Thymus (tissue), 11 donors: ENCODE measurements at regions not wholly inside any gene's neighbourhood (a gene's known extent, or its start where the extent isn't known, plus 50 kb on each side); places are given as distances from the start of the nearest gene placed in this dataset.

Experiments
- DNase-seq, 9 donors: peaks; one replicate each; pipeline ENCODE4 v3.0.0-alpha.2; 2013; ENCODE audit warnings: low spot score in 9 of 9, low read depth in 6 of 9, missing footprints in 1 of 9
- H3K27ac ChIP-seq, 2 donors: one replicate each; pipeline ENCODE4 v1.5.1; 2013; ENCODE audit warnings: control low read depth in 1 of 2, low read depth in 1 of 2, low read length in 1 of 2, mild to moderate bottlenecking in 1 of 2, moderate library complexity in 1 of 2
- H3K27me3 ChIP-seq, 2 donors: one replicate each; pipeline ENCODE4 v1.5.1; 2013; ENCODE audit warnings: low read length in 1 of 2; ENCODE audit not compliant: control insufficient read depth in 2 of 2, insufficient read depth in 1 of 2
- H3K36me3 ChIP-seq, 2 donors: one replicate each; pipeline ENCODE4 v1.5.1; 2013; ENCODE audit warnings: low read length in 1 of 2, mild to moderate bottlenecking in 1 of 2, moderate library complexity in 1 of 2; ENCODE audit not compliant: control insufficient read depth in 2 of 2, insufficient read depth in 2 of 2
- H3K4me1 ChIP-seq, 2 donors: one replicate each; pipeline ENCODE4 v1.5.1; 2013; ENCODE audit warnings: low read length in 2 of 2; ENCODE audit not compliant: control insufficient read depth in 2 of 2, insufficient read depth in 2 of 2
- H3K4me3 ChIP-seq, 2 donors: one replicate each; pipeline ENCODE4 v1.5.1; 2013; ENCODE audit warnings: low read length in 2 of 2, control low read depth in 1 of 2, mild to moderate bottlenecking in 1 of 2
- H3K9me3 ChIP-seq, 2 donors: one replicate each; pipeline ENCODE4 v1.5.1; 2013; ENCODE audit warnings: low read length in 1 of 2, mild to moderate bottlenecking in 1 of 2; ENCODE audit not compliant: control insufficient read depth in 2 of 2, insufficient read depth in 1 of 2
- WGBS: extraction: QIAGEN DNeasy Blood & Tissue Kit; methylation state at CpG from one replicate; pipeline ENCODE4 v1.1.7; 2013; 5-methylcytosine and 5-hydroxymethylcytosine counted together
- donor health status: healthy.

DNA sequence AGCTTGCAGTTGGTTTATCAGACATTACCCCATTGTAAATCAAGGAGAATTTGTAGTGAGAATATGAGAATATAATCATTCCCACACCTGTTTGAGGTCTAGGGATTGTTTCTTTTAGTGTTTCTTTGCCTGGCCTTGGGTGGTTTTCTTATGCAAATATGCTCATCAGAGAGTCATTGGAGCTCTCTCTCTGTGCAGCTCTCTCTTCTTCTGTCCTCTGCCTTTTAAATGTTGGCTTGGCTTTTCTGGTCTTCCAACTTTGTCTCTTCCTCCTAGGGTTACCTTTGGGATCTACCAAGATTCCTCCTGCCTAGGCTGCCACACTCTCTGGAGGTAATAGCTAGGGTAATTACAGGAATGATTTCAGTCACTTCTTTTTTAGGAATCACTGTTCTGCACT, 102.3 kb upstream of the ARSJ start:
- H3K27ac ChIP-seq: no peak overlapping the region
- H3K27me3 ChIP-seq: no peaks in the 10 kb centered on the region
- no peaks in the 10 kb centered on the region for H3K4me1 ChIP-seq
- H3K9me3 ChIP-seq: no peaks in the 10 kb centered on the region
- no peak overlapping the region for H3K4me3 ChIP-seq
- DNase-seq: no peak
- no peaks in the 10 kb centered on the region for H3K36me3 ChIP-seq

DNA sequence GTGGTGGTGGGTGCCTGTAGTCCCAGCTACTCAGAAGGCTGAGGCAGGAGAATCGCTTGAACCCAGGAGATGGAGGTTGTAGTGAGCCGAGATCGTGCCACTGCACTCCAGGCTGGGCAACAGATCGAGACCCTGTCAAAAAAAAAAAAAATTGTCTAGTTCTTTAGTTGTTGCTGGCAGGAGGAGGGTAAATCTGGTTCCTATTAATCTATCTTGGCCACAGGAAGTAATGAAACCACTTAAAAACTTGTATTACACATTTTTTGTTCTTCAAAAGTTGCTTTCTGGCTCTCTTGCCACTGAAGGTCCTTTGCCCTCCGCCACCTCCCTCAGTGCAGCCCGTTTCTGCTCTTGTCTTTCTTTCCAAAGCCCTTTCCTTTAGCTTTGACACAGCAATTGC, 102.9 kb upstream of the ARSJ start:
- 93% methylated on average over 6 of the region's 6 CpGs for WGBS
- no peak for DNase-seq
- Histone ChIP-seq H3K36me3 (no peaks in the 10 kb centered on the region), H3K27me3 (no peaks in the 10 kb centered on the region), H3K27ac (no peak overlapping the region), H3K4me1 (no peaks in the 10 kb centered on the region), H3K4me3 (no peak overlapping the region), H3K9me3 (no peaks in the 10 kb centered on the region)

DNA sequence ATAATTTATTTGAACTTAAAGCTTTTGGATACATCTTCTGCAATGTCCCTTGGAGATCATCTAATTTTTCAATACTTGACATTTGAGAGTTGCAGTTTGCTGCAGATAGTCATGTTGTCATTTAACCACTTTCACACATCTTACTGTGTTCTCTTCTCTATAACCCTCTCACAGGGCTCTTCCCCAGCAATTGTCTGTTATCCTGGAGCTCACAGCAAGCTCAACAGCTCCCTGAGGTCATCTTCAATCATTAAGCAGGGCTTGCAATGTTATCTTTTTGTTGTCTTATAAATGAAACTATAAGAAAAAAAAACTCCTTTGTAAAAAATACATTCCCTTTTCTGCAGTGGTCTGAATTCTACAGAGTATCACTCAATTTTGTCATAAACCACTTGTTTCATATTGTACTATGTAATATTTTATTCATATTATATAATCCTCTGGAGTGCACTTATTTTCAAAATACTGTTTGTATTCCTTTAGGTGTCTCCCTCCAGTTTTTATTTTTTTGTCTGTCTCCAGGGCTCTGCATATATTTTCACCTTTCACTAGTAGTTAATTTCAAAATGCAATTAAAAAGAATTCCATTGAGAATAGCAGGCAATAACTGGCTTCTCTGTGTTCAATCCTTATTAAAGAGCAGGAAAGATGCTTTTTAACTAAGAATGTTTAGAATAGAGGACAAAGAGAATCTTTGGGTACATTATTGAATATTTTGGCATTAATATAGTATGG, 106.3 kb upstream of the ARSJ start:
- no peaks in the 10 kb centered on the region for H3K4me1 ChIP-seq
- no peaks in the 10 kb centered on the region for H3K27me3 ChIP-seq
- H3K4me3 ChIP-seq: no peak overlapping the region
- DNase-seq: no peak
- H3K9me3 ChIP-seq: no peaks in the 10 kb centered on the region
- no peaks in the 10 kb centered on the region for H3K36me3 ChIP-seq
- H3K27ac ChIP-seq: no peak overlapping the region

DNA sequence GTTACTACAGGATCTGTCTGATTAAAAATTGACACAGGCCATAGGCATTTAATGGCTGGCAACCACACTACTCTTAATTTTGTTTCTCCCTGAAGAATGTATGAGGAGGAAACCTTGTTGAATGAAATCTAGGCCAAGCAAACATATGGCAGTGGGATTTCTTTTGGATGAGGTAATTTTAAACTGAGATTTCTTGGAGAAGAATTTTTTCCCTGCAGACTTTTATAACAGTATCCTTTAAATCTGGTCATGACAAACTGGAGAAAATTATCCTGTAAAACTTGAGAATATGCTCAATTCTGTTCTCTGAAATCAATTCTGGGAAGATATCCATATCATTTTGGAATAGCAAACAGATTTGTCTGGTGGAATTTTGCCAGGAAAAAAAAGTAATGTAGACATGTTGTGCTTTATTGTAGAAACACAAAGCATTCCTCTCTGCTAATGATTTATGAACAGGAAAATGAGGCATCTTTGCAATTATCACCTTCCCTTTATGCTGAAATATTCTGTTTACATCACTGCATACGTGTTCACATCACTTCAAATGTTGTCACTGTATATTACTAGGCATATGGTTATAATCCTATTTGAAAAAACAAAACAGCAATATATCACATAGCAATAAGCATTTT, 108.3 kb upstream of the ARSJ start:
- no peaks in the 10 kb centered on the region for H3K36me3 ChIP-seq
- no peak overlapping the region for H3K4me3 ChIP-seq
- H3K27ac ChIP-seq: no peak overlapping the region
- DNase-seq: no peak
- H3K9me3 ChIP-seq: no peaks in the 10 kb centered on the region
- H3K27me3 ChIP-seq: no peaks in the 10 kb centered on the region
- H3K4me1 ChIP-seq: no peaks in the 10 kb centered on the region
- WGBS: 92% methylated on average over 1 of the region's 1 CpG

DNA sequence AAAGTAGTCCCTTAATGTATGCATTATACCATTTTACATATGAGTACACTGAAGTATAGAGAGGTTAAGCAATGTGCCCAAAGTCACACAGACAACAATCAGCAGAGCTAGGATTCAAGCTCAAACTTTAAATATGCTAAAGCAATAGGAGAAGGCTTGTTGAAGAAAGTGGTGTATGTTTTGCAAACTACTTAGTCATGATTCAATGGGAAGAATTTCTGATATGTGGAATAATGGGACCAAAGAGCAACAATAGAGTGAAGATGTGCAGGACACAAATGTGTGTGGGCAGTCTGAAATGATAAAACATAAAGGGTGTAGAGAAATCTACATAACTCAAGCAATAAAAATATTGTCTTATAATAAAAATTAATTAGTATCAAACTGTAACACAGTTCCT, 109.0 kb upstream of the ARSJ start:
- DNase-seq: no peak
- no peak overlapping the region for H3K27ac ChIP-seq
- H3K27me3 ChIP-seq: no peaks in the 10 kb centered on the region
- H3K36me3 ChIP-seq: no peaks in the 10 kb centered on the region
- no peaks in the 10 kb centered on the region for H3K9me3 ChIP-seq
- H3K4me3 ChIP-seq: no peak overlapping the region
- H3K4me1 ChIP-seq: no peaks in the 10 kb centered on the region

DNA sequence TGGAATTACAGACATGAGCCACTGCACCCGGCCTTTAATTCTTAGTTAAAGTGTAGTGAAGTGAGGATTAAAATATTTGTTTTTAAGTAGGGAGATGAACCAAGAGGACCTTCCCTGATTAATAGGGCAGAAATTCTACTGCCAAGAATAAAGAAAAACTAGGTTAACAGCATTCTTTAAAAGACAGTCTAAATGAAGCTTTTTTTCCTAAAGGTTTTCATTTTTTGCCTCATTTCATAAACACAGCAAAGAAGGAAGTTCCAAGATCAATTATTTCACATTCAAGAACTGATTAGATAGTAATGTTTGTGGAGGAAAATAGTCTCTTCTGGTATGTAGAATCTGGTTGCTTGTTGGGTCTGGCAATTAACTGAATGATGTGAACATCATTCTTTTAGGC, 112.1 kb upstream of the ARSJ start:
- no peak overlapping the region for H3K4me3 ChIP-seq
- H3K27ac ChIP-seq: no peak overlapping the region
- no peaks in the 10 kb centered on the region for H3K36me3 ChIP-seq
- DNase-seq: no peak
- no peaks in the 10 kb centered on the region for H3K9me3 ChIP-seq
- 97% methylated on average over 1 of the region's 1 CpG for WGBS
- H3K4me1 ChIP-seq: no peaks in the 10 kb centered on the region
- no peaks in the 10 kb centered on the region for H3K27me3 ChIP-seq

DNA sequence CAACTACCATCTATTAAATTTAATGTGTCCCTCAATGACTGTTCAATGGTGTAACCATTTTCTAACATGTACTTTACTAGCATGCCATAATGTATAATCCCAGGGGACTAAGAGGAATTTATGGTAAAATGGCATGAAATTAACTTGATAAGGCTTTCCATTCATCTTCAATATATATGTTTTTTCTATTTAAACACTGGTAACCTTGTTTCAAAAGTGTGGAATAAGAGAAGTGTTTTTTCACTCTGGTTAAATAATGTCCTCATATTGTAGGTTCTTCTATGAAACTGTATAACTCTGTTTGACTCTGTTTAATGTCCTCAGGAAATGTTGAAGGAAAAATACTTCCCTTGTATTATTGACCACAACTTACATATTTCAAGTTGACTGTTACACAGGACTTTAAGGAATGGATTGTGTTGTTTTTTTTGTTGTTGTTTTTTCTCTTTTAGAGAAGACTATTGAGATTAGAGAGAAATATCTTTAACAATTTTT, 113.8 kb upstream of the ARSJ start:
- no peak for DNase-seq
- H3K4me1 ChIP-seq: no peaks in the 10 kb centered on the region
- H3K4me3 ChIP-seq: no peak overlapping the region
- H3K27ac ChIP-seq: no peak overlapping the region
- no peaks in the 10 kb centered on the region for H3K9me3 ChIP-seq
- no peaks in the 10 kb centered on the region for H3K27me3 ChIP-seq
- no peaks in the 10 kb centered on the region for H3K36me3 ChIP-seq

DNA sequence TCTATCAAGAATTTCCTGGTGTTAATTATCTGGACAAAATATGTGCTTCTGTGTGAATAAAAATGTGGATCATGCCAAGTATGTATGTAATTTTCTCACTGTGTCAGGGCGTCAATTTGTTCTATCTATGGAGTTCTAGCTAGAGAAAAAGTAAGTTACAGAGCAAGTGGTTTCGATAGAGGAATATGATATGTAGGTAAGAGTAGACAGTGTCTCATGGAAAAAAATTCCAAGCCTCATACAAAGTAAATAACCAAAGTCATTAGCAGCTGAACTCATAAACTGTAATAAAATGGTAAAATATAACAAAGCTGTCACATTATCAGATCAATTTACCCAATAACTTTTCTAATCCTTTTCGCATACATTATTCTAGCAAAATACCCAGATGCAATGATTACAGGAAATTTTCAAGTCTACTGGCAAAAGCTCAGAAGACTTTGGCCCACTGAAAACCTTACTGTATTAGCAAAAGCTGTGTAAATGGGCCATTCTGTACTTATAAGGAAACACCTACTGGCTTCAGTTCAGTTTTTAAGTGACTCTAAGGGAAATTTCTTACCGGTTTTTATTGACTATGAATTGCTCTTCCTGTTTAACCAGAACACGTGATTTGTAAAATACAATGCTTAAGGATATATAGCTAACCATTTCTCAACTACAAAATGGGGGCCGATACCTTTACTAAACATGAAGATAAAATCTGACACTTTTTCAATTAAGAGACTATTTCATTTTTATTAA, 121.0 kb upstream of the ARSJ start:
- Histone ChIP-seq H3K27ac (no peak overlapping the region), H3K36me3 (no peaks in the 10 kb centered on the region), H3K4me1 (no peaks in the 10 kb centered on the region), H3K27me3 (no peaks in the 10 kb centered on the region), H3K9me3 (no peaks in the 10 kb centered on the region), H3K4me3 (no peak overlapping the region)
- no peak for DNase-seq
- WGBS: 96% methylated on average over 6 of the region's 6 CpGs

DNA sequence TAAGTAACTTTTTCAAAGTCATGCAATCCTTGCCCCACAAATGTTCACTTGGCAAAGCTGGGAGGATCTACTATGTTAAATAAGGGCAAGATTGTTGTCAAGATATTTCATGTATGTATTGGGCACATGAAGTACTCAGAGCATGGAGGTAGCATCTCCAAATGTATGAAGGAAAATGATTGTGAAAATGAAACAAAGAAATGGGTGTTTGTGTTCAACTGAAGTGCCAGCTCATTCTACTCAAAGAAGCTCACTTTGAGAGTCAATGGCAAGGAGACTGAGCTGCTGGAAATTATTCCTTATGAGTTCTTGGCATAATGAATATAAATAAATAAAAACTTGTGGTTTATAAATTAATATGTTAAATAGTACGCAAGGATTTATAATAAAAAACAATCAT, 124.5 kb upstream of the ARSJ start:
- H3K4me3 ChIP-seq: no peak overlapping the region
- no peaks in the 10 kb centered on the region for H3K27me3 ChIP-seq
- no peaks in the 10 kb centered on the region for H3K4me1 ChIP-seq
- H3K27ac ChIP-seq: no peak overlapping the region
- H3K9me3 ChIP-seq: no peaks in the 10 kb centered on the region
- H3K36me3 ChIP-seq: no peaks in the 10 kb centered on the region
- WGBS: 94% methylated on average over 1 of the region's 1 CpG
- DNase-seq: no peak
